HL-60 (cell line): ENCODE measurements at regions not wholly inside any gene's neighbourhood (a gene's known extent, or its start where the extent isn't known, plus 50 kb on each side); places are given as distances from the start of the nearest gene placed in this dataset.

ENCODE experiments used
- GABPA ChIP-seq: IDR thresholded peaks from 2 replicates; pipeline ENCODE4 v1.6.1; 2012; ENCODE audit warnings: low read depth
- TF ChIP-seq, protein P1 (sequence below): IDR thresholded peaks from one replicate; pipeline ENCODE4 v1.5.1; 2011; ENCODE audit warnings: low read length, control low read depth, inconsistent platforms; ENCODE audit not compliant: insufficient read depth
- TF ChIP-seq, protein P2 (sequence below): IDR thresholded peaks from 2 replicates; pipeline ENCODE4 v1.6.1; 2012; ENCODE audit warnings: low read depth; ENCODE audit not compliant: insufficient replicate concordance

DNA sequence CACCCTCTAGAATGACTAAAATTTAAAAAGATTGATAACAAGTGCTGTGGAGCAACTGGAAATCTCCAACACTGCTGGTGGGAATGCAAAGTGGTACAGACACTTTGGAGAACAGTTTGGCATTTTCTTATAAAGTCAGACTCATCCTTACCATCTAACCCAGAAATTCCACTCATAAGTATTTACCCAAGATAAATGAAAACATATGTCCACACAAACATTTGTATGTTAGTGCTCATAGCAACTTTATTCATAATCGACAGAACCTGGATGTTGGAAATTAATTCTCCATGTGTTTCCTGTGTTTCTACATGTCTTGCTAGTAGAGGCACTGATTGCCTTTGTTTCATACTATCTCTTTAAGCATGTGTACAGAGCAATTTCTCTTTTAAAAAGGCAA, 282.4 kb downstream of the AHR start:
- TF ChIP-seq, protein P1, sequence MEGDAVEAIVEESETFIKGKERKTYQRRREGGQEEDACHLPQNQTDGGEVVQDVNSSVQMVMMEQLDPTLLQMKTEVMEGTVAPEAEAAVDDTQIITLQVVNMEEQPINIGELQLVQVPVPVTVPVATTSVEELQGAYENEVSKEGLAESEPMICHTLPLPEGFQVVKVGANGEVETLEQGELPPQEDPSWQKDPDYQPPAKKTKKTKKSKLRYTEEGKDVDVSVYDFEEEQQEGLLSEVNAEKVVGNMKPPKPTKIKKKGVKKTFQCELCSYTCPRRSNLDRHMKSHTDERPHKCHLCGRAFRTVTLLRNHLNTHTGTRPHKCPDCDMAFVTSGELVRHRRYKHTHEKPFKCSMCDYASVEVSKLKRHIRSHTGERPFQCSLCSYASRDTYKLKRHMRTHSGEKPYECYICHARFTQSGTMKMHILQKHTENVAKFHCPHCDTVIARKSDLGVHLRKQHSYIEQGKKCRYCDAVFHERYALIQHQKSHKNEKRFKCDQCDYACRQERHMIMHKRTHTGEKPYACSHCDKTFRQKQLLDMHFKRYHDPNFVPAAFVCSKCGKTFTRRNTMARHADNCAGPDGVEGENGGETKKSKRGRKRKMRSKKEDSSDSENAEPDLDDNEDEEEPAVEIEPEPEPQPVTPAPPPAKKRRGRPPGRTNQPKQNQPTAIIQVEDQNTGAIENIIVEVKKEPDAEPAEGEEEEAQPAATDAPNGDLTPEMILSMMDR: no peak
- TF ChIP-seq, protein P2, sequence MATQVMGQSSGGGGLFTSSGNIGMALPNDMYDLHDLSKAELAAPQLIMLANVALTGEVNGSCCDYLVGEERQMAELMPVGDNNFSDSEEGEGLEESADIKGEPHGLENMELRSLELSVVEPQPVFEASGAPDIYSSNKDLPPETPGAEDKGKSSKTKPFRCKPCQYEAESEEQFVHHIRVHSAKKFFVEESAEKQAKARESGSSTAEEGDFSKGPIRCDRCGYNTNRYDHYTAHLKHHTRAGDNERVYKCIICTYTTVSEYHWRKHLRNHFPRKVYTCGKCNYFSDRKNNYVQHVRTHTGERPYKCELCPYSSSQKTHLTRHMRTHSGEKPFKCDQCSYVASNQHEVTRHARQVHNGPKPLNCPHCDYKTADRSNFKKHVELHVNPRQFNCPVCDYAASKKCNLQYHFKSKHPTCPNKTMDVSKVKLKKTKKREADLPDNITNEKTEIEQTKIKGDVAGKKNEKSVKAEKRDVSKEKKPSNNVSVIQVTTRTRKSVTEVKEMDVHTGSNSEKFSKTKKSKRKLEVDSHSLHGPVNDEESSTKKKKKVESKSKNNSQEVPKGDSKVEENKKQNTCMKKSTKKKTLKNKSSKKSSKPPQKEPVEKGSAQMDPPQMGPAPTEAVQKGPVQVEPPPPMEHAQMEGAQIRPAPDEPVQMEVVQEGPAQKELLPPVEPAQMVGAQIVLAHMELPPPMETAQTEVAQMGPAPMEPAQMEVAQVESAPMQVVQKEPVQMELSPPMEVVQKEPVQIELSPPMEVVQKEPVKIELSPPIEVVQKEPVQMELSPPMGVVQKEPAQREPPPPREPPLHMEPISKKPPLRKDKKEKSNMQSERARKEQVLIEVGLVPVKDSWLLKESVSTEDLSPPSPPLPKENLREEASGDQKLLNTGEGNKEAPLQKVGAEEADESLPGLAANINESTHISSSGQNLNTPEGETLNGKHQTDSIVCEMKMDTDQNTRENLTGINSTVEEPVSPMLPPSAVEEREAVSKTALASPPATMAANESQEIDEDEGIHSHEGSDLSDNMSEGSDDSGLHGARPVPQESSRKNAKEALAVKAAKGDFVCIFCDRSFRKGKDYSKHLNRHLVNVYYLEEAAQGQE: no peak
- no peak for TF ChIP-seq GABPA
